GM23338 (cell line): ENCODE measurements at regions not wholly inside any gene's neighbourhood (a gene's known extent, or its start where the extent isn't known, plus 50 kb on each side); places are given as distances from the start of the nearest gene placed in this dataset.

Source experiments
- CREB1 ChIP-seq: fragments of 250-450 bp; sonication (Bioruptor Pico); IDR thresholded peaks from 2 replicates; pipeline ENCODE4 v1.5.0; 2020; ENCODE audit warnings: low read depth, mild to moderate bottlenecking, moderate library complexity
- EZH2 ChIP-seq: fragments of 200-600 bp; sonication (generic); IDR thresholded peaks from one replicate; pipeline ENCODE4 v1.8.0; 2017; ENCODE audit warnings: antibody characterized with exemption, mild to moderate bottlenecking, low read depth; ENCODE audit not compliant: unreplicated experiment
- EZH2phosphoT487 ChIP-seq: fragments of 200-600 bp; sonication (generic); IDR thresholded peaks from one replicate; pipeline ENCODE4 v1.8.1; 2018; ENCODE audit warnings: antibody characterized with exemption; ENCODE audit not compliant: unreplicated experiment
- JUNB ChIP-seq: IDR thresholded peaks from one replicate; pipeline ENCODE4 v1.6.1; 2016; ENCODE audit warnings: antibody characterized with exemption; ENCODE audit not compliant: unreplicated experiment
- NANOG ChIP-seq: IDR thresholded peaks from 2 replicates; pipeline ENCODE4 v1.6.1; 2016; ENCODE audit warnings: antibody characterized with exemption, borderline replicate concordance
- POLR2AphosphoS5 ChIP-seq: IDR thresholded peaks from 2 replicates; pipeline ENCODE4 v1.6.1; 2016; ENCODE audit warnings: antibody characterized with exemption, low read depth
- REST ChIP-seq: IDR thresholded peaks from one replicate; pipeline ENCODE4 v1.6.1; 2018; ENCODE audit warnings: antibody characterized with exemption; ENCODE audit not compliant: unreplicated experiment
- STAT1 ChIP-seq: IDR thresholded peaks from one replicate; pipeline ENCODE4 v1.6.1; 2016; ENCODE audit warnings: antibody characterized with exemption; ENCODE audit not compliant: unreplicated experiment
- ZNF114 ChIP-seq: fragments of 250-450 bp; sonication (Bioruptor Pico); IDR thresholded peaks from 2 replicates; pipeline ENCODE4 v1.5.0; 2020; ENCODE audit warnings: mild to moderate bottlenecking, moderate library complexity
- ZNF331 ChIP-seq: fragments of 250-450 bp; sonication (Bioruptor Pico); IDR thresholded peaks from 2 replicates; pipeline ENCODE4 v1.5.0; 2020; ENCODE audit warnings: low read depth, mild to moderate bottlenecking, moderate library complexity
- ZNF462 ChIP-seq: fragments of 250-450 bp; sonication (Bioruptor Pico); IDR thresholded peaks from 2 replicates; pipeline ENCODE4 v1.5.0; 2020; ENCODE audit warnings: mild to moderate bottlenecking, moderate library complexity
- TF ChIP-seq, protein P1 (sequence below), 2 experiments: fragments of 200-600 bp in 1 of 2; sonication (generic) in 1 of 2; conservative IDR thresholded peaks; 2 replicates each; pipeline versions ENCODE4 v1.5.1 to v1.6.1; 2016 to 2017; ENCODE audit warnings: antibody characterized with exemption in 2 of 2, low read depth in 2 of 2, mild to moderate bottlenecking in 2 of 2, moderate library complexity in 1 of 2
- TF ChIP-seq, protein P2 (sequence below): IDR thresholded peaks from 2 replicates; pipeline ENCODE4 v1.6.1; 2016; ENCODE audit warnings: antibody characterized with exemption

GRCh38 chr12:132414634-132415326 is 75.2 kb upstream of the FBRSL1 start:
- no peak for TF ChIP-seq POLR2AphosphoS5
- TF ChIP-seq, protein P1, sequence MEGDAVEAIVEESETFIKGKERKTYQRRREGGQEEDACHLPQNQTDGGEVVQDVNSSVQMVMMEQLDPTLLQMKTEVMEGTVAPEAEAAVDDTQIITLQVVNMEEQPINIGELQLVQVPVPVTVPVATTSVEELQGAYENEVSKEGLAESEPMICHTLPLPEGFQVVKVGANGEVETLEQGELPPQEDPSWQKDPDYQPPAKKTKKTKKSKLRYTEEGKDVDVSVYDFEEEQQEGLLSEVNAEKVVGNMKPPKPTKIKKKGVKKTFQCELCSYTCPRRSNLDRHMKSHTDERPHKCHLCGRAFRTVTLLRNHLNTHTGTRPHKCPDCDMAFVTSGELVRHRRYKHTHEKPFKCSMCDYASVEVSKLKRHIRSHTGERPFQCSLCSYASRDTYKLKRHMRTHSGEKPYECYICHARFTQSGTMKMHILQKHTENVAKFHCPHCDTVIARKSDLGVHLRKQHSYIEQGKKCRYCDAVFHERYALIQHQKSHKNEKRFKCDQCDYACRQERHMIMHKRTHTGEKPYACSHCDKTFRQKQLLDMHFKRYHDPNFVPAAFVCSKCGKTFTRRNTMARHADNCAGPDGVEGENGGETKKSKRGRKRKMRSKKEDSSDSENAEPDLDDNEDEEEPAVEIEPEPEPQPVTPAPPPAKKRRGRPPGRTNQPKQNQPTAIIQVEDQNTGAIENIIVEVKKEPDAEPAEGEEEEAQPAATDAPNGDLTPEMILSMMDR (conservative IDR thresholded peaks at IDR 0.05; ENCODE audit: low read depth in 2 of 2): peak; percentile 74 to 95
- TF ChIP-seq EZH2phosphoT487: no peak
- no peak for TF ChIP-seq REST
- no peak for TF ChIP-seq JUNB
- no peak for TF ChIP-seq EZH2
- TF ChIP-seq CREB1 (CRISPR knock-in tag): no peak
- no peak for TF ChIP-seq ZNF331 (CRISPR knock-in tag)
- TF ChIP-seq, protein P2, sequence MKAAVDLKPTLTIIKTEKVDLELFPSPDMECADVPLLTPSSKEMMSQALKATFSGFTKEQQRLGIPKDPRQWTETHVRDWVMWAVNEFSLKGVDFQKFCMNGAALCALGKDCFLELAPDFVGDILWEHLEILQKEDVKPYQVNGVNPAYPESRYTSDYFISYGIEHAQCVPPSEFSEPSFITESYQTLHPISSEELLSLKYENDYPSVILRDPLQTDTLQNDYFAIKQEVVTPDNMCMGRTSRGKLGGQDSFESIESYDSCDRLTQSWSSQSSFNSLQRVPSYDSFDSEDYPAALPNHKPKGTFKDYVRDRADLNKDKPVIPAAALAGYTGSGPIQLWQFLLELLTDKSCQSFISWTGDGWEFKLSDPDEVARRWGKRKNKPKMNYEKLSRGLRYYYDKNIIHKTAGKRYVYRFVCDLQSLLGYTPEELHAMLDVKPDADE: no peak
- TF ChIP-seq ZNF114 (CRISPR knock-in tag): no peak
- no peak for TF ChIP-seq ZNF462 (CRISPR knock-in tag)
- no peak for TF ChIP-seq STAT1
- no peak for TF ChIP-seq NANOG
